Activated T-cell treated with anti-CD3 and anti-CD28 coated beads, Interleukin-2, amount 50 U/mL, for 4 hours (primary cell): ENCODE measurements at regions not wholly inside any gene's neighbourhood (a gene's known extent, or its start where the extent isn't known, plus 50 kb on each side); places are given as distances from the start of the nearest gene placed in this dataset.

ENCODE experiments used
- ATAC-seq, 2 donors: fragments of 200-7000 bp; cut with Tn5 transposase; one replicate each; pipeline ENCODE4 v1.10.0; 2021
- DNase-seq: peaks from one replicate; pipeline ENCODE4 v3.0.0-alpha.2; 2020
- H3K27me3 Mint-ChIP-seq: one replicate; pipeline ENCODE4 v1.8.0; 2021; ENCODE audit warnings: low read depth, mixed read lengths
- H3K36me3 Mint-ChIP-seq: one replicate; pipeline ENCODE4 v1.8.0; 2022; ENCODE audit warnings: mixed read lengths; ENCODE audit not compliant: insufficient read depth
- H3K4me1 Mint-ChIP-seq: one replicate; pipeline ENCODE4 v1.8.0; 2021; ENCODE audit warnings: low read depth, mixed read lengths
- H3K4me3 Mint-ChIP-seq: one replicate; pipeline ENCODE4 v1.8.0; 2021; ENCODE audit warnings: mild to moderate bottlenecking, moderate library complexity, mixed read lengths
- H3K9me3 Mint-ChIP-seq: one replicate; pipeline ENCODE4 v1.8.0; 2021; ENCODE audit warnings: mixed read lengths

DNA sequence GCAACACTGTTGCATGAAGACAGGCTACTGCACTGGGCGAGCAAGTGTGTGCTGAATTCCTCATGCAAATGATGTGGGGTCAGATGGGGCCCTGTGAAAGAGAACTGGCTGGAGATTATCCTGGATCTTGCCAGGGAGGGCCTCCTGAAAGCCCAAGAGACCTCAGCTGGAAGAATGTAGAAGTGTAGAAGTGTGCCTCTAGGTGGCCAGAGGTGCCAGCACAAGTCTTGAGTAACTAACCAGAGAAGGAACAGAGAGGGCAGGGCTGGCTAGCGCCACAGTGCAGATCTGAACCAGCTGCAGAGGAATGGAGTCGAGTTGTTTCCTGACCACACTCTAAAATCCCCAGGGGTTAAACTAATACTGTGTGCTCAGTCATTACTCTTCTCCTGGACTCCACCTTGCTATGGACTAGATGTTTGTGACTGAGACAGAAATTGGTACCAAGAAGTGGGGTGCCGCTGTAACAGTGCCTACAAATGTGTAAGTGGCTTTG is 399.3 kb downstream of the LRATD1 start:
- no peaks in the 10 kb centered on the region for H3K36me3 Mint-ChIP-seq
- peaks cover 6% of the 10 kb centered on the region for H3K9me3 Mint-ChIP-seq
- no peak overlapping the region for H3K4me3 Mint-ChIP-seq
- no peak for DNase-seq
- no peak for ATAC-seq
- H3K27me3 Mint-ChIP-seq: peaks cover 17% of the 10 kb centered on the region
- no peaks in the 10 kb centered on the region for H3K4me1 Mint-ChIP-seq

DNA sequence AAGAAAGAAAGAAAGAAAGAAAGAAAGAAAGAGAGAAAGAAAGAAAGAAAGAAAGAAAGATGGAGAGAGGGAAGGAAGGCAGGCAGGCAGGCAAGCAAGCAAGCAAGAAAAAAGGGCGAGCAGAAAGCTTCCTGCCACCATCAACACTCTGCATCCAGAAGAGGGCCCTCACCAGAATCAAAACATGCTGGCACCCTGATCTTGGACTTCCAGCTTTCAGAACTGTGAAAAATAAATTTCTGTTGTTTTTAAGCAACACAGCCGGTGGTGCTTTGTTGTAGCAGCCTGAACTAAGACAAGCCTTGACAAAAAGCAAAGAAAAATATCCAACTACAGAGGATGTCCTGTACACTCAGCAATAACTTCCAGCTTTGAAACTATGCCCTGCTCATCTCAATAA is 401.7 kb downstream of the LRATD1 start:
- Mint-ChIP-seq H3K4me1 (peaks cover 4% of the 10 kb centered on the region), H3K36me3 (no peaks in the 10 kb centered on the region), H3K9me3 (peaks cover 6% of the 10 kb centered on the region), H3K27me3 (peaks cover 12% of the 10 kb centered on the region), H3K4me3 (no peak overlapping the region)
- DNase-seq: no peak
- no peak for ATAC-seq

DNA sequence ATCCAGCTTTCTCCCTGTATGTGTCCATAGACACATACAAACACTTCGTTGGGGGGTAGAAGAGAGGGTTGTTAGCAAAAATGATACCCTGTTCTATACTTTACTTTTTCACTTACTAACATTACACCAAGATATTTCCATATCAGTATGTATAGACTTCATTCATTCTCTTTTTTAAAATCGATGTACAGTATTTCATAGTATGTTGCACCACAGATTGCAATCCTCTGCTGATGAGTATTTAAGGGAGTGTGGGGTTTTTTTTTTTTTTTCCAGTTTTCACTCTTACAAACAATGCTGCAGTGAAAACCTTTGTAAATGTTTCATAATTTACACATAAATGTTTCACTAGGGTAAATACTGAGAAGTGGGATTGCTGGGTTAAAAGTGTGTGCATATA is 402.3 kb downstream of the LRATD1 start:
- Mint-ChIP-seq H3K27me3 (peaks cover 12% of the 10 kb centered on the region), H3K4me3 (no peak overlapping the region), H3K9me3 (peaks cover 6% of the 10 kb centered on the region), H3K36me3 (no peaks in the 10 kb centered on the region), H3K4me1 (peaks cover 4% of the 10 kb centered on the region)
- DNase-seq: no peak
- no peak for ATAC-seq

DNA sequence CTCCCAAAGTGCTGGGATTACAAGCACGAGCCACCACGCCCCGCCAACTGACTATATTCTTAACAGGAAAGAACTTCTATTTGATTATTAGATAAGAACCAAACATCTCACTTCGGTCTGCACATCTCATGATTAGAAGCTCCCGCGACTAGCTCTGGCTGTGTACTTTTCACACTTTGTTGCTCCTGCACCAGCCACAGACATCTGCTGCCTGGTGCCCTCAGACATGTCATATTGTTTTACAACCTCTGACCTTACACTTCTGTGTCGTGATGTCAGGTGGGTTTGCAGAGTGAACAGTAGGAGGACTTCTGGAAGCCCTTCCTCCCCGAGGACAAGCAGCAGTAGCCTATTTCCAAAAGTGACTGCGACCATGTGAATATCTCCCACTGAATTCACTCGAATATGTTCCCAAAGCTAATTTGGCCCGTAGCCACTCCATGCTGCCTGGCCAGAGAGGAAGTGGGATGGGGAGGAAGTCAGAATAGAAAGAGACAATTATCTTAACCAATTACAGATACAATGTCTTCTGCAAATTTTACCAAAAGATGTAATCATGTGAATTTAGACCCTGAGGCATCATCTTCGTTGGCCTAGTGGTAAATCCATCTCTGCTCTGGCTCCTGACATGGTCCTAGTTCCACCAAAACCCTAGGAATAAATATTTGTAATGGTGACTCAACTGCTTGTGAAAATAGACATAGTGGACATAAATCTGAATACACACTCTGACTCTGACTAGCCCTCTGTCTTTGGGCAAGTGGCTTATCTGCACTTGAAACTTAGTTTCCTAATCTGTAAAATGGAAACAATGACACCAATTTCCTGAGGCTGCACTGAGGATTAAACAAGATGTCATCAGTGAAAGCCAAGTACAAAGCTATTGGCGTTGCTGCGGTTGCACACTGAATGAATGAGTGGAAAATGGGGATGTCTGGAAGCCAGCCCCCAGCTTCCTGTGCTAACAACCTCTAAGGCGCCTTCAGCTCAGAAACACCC is 406.1 kb downstream of the LRATD1 start:
- Mint-ChIP-seq H3K4me3 (no peak overlapping the region), H3K36me3 (no peaks in the 10 kb centered on the region), H3K9me3 (peaks cover 6% of the 10 kb centered on the region), H3K27me3 (peaks cover 3% of the 10 kb centered on the region), H3K4me1 (peaks cover 4% of the 10 kb centered on the region)
- DNase-seq: no peak
- ATAC-seq: peak; percentile 56 to 61

DNA sequence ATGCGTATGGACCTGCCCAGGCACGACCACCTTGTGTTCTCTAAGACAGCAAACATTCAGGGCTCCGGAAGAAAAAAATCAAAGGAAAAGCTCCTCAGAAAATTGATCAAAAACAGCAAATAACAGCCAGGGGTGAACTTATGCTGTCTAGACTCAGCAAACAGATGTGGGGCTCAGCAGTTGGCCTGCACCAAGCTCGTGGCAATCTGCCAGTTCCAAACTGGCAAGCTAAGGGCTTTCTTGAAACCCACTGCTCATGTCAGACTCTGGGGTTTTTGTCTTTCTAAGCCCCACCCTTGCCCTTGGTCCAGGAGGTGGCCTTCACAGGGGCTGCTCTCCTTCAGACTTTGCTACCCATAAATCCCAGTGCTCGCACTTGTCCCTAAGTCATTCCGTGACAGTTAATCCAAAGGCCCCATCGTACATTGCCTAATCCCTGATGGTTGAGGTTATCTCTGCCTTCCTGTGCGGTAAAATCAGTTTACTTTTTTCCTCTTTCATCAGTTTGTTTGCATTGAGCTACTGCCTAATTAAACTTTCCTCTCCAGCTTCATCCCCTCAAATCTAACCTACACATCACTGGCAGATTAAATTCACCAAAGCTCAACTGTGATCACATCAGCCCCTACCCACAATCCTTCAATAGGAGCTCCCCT is 408.0 kb downstream of the LRATD1 start:
- no peaks in the 10 kb centered on the region for H3K9me3 Mint-ChIP-seq
- peaks cover 3% of the 10 kb centered on the region for H3K27me3 Mint-ChIP-seq

DNA sequence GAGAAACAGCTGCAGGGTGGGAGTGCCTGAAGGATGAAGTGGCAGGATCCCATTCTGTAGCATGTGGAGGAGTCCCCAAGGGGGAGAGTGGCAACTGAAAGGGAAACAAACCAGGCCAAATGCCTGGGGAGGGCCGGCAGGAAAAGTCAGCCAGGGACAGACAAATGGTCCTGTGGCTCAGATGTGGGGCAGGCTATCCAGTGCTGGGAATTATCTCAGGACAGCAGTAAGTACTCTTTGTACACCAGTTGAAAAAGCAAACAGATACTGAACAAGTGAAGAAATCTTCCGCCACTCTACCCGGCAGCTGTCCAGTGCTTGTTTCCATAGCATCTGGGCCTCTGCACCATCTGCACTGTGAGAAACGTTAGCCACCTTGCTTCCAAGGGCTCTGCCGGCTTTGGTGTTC is 408.9 kb downstream of the LRATD1 start:
- peaks cover 4% of the 10 kb centered on the region for H3K4me1 Mint-ChIP-seq
- ATAC-seq: no peak
- H3K9me3 Mint-ChIP-seq: no peaks in the 10 kb centered on the region
- H3K36me3 Mint-ChIP-seq: no peaks in the 10 kb centered on the region
- H3K4me3 Mint-ChIP-seq: no peak overlapping the region
- DNase-seq: no peak
- peaks cover 3% of the 10 kb centered on the region for H3K27me3 Mint-ChIP-seq

More for the DNA sequence above, 408.0 kb downstream of the LRATD1 start:
- DNase-seq: no peak
- ATAC-seq: no peak
- Mint-ChIP-seq H3K36me3 (no peaks in the 10 kb centered on the region), H3K4me1 (peaks cover 4% of the 10 kb centered on the region), H3K4me3 (no peak overlapping the region)

DNA sequence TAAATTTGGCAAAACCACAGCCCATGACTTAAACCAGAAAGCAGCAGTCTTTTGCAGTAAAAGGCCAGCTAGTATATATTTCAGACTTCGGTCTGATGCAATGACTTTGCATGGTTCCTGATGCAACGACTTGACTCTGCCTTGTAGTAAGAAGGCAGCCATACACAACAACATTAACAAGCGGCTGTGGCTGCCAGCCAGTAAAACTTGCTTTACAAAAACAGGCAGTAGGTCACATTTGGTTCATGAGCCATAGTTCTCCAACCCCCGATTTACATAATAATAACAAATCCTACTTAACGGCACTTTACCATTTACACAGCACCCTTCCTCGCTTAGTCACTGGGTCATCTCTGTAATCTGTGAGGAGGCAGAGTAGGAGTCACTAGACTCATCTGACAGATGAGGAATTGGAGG is 410.3 kb downstream of the LRATD1 start:
- DNase-seq (no peak), ATAC-seq (no peak)
- H3K4me3 Mint-ChIP-seq: no peak overlapping the region
- no peaks in the 10 kb centered on the region for H3K36me3 Mint-ChIP-seq
- peaks cover 3% of the 10 kb centered on the region for H3K27me3 Mint-ChIP-seq
- no peaks in the 10 kb centered on the region for H3K9me3 Mint-ChIP-seq
- peaks cover 4% of the 10 kb centered on the region for H3K4me1 Mint-ChIP-seq

DNA sequence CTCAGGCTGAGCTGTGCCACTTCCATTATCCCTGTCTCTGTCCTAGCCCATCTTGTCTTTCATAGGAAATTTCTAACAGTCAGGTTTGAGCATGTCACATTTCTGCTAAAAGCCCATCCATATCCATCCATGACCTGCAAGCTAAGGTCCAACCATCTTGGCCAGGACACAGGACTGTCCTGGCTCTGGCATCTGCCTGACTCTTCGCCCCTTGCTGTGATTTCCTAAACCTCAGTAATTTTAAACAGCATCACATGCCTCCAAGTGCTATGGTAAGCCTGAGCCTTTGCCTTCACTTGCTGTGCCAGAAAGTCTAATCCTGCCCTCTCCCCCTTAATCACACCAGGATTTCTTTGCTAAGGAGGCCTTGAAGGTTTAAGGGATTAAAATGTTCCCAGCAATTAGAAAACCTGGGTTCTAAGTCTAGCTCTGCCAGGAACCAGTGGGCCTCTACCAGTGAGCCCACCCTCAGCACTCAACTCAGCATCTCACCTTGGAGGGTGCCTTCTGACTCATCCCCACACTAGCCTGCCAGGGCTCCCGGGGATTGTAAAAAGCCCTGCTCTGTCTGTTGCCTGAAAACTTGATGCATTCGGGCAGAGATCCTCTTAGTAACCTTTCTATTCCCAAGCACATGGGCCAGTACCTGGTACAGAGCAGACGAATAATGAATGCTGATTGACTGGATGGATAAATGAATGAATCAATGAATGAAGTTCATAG is 411.0 kb downstream of the LRATD1 start:
- peaks cover 4% of the 10 kb centered on the region for H3K4me1 Mint-ChIP-seq
- no peaks in the 10 kb centered on the region for H3K9me3 Mint-ChIP-seq
- no peak for ATAC-seq
- H3K36me3 Mint-ChIP-seq: no peaks in the 10 kb centered on the region
- H3K27me3 Mint-ChIP-seq: peaks cover 3% of the 10 kb centered on the region
- DNase-seq: no peak
- H3K4me3 Mint-ChIP-seq: no peak overlapping the region

DNA sequence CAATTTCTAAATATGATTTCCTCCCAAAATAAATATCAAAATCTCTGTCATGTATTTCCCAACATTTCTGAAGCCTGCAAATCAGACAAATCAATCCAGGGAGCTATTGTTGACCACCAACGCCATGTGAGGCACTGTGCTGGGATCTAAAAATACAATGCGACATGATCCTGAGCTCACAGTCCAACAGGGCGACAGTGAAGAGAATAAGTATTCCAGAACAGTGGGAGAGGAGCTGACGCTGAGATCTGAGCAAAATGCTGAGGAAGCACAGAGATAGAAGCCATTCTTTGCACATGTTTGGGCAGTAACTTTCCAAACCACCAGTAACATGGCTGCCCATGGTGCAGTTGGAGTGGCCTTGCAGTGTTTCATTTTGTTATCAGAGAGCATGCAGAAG is 412.5 kb downstream of the LRATD1 start:
- Mint-ChIP-seq H3K9me3 (no peaks in the 10 kb centered on the region), H3K4me1 (no peaks in the 10 kb centered on the region), H3K27me3 (peaks cover 3% of the 10 kb centered on the region), H3K36me3 (no peaks in the 10 kb centered on the region), H3K4me3 (no peak overlapping the region)
- DNase-seq (no peak), ATAC-seq (no peak)

DNA sequence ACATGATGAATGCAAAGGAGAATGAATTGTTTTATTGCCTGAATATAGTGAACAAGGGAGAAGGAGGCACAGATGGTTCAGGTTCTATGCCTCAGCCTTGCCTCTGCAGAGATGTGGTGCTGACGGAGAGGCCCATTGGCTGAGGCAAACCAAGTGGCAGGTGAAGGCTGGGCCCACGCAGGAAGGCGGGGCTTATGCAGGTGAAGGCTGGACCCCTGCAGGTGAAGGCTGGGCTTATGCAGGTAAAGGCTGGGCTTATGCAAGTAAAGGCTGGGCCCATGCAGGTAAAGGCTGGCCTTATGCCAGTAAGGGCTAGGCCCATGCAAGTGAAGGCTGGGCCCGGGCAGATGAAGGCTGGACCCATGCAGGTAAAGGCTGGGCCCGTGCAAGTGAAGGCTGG is 414.7 kb downstream of the LRATD1 start:
- ATAC-seq (no peak), DNase-seq (no peak)
- H3K27me3 Mint-ChIP-seq: no peaks in the 10 kb centered on the region
- H3K4me1 Mint-ChIP-seq: no peaks in the 10 kb centered on the region
- no peaks in the 10 kb centered on the region for H3K9me3 Mint-ChIP-seq
- no peaks in the 10 kb centered on the region for H3K36me3 Mint-ChIP-seq
- H3K4me3 Mint-ChIP-seq: no peak overlapping the region

DNA sequence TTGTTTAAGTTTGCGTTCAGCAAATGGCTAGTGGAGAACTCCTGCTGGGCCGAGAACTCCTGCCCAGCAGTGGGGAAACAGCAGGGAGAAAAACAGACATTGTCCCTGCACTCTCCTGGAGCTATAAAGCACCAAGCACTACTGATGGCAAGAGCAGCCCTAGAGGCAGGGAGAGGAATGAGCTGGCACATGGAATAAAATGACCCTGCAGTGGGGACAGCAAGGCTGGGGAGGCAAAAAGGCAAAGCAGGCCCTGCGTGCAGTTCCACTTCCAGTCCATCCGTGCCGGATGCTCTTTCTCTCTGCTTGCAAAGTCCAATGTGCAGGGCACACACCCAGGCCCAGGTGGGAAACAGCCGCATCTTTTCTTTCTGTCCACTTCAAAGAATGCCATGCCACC is 415.5 kb downstream of the LRATD1 start:
- H3K27me3 Mint-ChIP-seq: no peaks in the 10 kb centered on the region
- H3K9me3 Mint-ChIP-seq: no peaks in the 10 kb centered on the region
- ATAC-seq: no peak
- no peaks in the 10 kb centered on the region for H3K4me1 Mint-ChIP-seq
- no peaks in the 10 kb centered on the region for H3K36me3 Mint-ChIP-seq
- DNase-seq: no peak
- no peak overlapping the region for H3K4me3 Mint-ChIP-seq

DNA sequence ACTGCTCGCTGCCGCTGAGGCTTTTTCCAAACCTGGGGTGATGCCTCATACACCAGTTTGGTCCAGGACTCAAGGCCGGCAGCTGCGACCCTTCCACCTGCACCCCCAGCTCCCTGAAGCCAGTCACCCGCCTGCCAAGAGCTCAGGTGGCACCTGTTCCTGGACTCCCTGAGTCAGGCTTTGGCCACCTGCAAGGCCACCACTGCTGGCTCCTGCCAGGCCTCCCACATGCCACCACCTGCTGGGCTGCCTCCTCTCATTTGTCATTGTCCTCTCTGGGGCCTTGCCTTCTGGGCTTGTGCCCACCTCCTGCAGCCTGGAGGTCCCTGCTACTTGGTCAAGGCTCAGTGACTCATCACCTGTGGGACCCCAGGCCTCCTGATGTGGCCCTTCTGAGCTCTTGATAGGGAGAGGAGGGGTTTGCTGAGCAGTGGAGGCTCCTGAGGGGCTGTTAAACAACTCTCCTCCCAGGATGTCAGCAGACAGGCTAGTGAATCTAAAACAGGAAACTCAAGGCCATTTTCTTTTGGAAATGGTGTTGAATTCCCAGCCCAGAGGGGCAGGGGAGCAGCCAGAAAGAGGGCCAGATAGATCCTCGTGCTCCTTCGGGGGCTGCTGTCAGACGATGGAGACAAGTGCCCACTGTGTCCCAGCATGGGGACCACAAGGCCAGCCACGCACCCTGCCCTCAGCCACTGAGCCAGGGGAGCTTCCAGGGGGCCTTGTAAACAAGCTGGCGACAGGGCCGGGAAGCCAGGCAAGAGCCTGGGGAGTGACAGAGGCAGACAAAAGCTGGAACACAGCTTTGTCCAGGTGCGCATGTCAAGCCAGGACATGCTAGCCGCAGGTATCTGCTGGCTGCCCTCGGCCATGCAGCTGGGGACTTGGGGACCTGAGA is 416.8 kb downstream of the LRATD1 start:
- H3K9me3 Mint-ChIP-seq: no peaks in the 10 kb centered on the region

DNA sequence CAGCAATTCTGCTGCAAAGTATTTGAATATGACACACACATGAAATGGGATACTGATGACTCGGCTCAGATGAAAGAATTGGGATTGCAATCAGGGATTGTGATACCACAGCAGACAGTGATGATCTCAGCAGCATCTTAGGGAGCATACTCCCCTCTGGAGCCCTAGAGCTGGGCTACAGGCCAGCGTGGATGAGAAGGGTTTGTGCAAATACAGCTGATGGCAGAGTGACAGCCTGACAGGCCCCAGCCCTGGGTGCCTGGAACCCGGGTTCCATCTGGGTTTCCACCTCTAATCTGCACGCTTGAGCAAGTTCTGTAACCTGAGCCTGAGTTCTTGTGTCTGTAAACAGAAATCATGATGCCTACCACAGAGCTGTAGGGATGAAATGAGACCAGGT is 418.0 kb downstream of the LRATD1 start:
- no peaks in the 10 kb centered on the region for H3K36me3 Mint-ChIP-seq
- no peaks in the 10 kb centered on the region for H3K9me3 Mint-ChIP-seq
- no peak for ATAC-seq
- H3K4me1 Mint-ChIP-seq: no peaks in the 10 kb centered on the region
- DNase-seq: no peak
- H3K27me3 Mint-ChIP-seq: peaks cover 2% of the 10 kb centered on the region
- H3K4me3 Mint-ChIP-seq: no peak overlapping the region

More for the DNA sequence above, 416.8 kb downstream of the LRATD1 start:
- Mint-ChIP-seq H3K4me3 (no peak overlapping the region), H3K4me1 (no peaks in the 10 kb centered on the region), H3K27me3 (no peaks in the 10 kb centered on the region), H3K36me3 (no peaks in the 10 kb centered on the region)
- ATAC-seq: no peak
- no peak for DNase-seq
